ENCODE measurements at regions not wholly inside any gene's neighbourhood (a gene's known extent, or its start where the extent isn't known, plus 50 kb on each side); places are given as distances from the start of the nearest gene placed in this dataset.

- H3K9me3 ChIP-seq (ENCODE audit: control insufficient read depth, low read length), result no peaks in the 10 kb centered on the region
- DNase-seq (no peak), ATAC-seq (ENCODE audit: low FRiP score) (no peak)
- H3K27me3 ChIP-seq (ENCODE audit: control insufficient read depth in 1 of 2, insufficient read depth in 2 of 2, low read length in 1 of 2), result peaks cover 0 to 2% of the 10 kb centered on the region in 2 donors
- intact Hi-C loops (cut with DNase I), result no loop called here
- no peaks in the 10 kb centered on the region for H3K36me3 ChIP-seq (ENCODE audit: control insufficient read depth in 1 of 2, insufficient read depth in 2 of 2, low read length in 1 of 2)
- H3K4me3 ChIP-seq (ENCODE audit: low read length in 2 of 2), result no peak overlapping the region
- no peak overlapping the region for H3K27ac ChIP-seq (ENCODE audit: low read depth in 1 of 2, low read length in 2 of 2)
- H3K4me1 ChIP-seq (ENCODE audit: control insufficient read depth in 1 of 2, insufficient read depth in 2 of 2, low read length in 2 of 2), result no peaks in the 10 kb centered on the region
Observed at GRCh38 chr1:163877016-163877415, 555.3 kb downstream of the NUF2 start.

GRCh38 chr1:163885510-163885909 is 563.8 kb downstream of the NUF2 start:
- Histone ChIP-seq H3K4me3 (ENCODE audit: low read length in 2 of 2) (no peak overlapping the region), H3K4me1 (ENCODE audit: control insufficient read depth in 1 of 2, insufficient read depth in 2 of 2, low read length in 2 of 2) (no peaks in the 10 kb centered on the region), H3K9me3 (ENCODE audit: control insufficient read depth, low read length) (no peaks in the 10 kb centered on the region), H3K27ac (ENCODE audit: low read depth in 1 of 2, low read length in 2 of 2) (no peak overlapping the region), H3K36me3 (ENCODE audit: control insufficient read depth in 1 of 2, insufficient read depth in 2 of 2, low read length in 1 of 2) (no peaks in the 10 kb centered on the region), H3K27me3 (ENCODE audit: control insufficient read depth in 1 of 2, insufficient read depth in 2 of 2, low read length in 1 of 2) (no peaks in the 10 kb centered on the region)
- no peak for ATAC-seq (ENCODE audit: low FRiP score)
- DNase-seq, result no peak
- 88 to 93% methylated on average over 8 of the region's 8 CpGs for WGBS, 2 donors
- intact Hi-C loops (cut with DNase I), result no loop called here

- ATAC-seq (ENCODE audit: low FRiP score), result no peak
Observed at GRCh38 chr1:163896001-163896400, 574.2 kb downstream of the NUF2 start.

GRCh38 chr1:163897412-163898155 is 575.8 kb downstream of the NUF2 start:
- Histone ChIP-seq H3K27me3 (ENCODE audit: control insufficient read depth in 1 of 2, insufficient read depth in 2 of 2, low read length in 1 of 2) (no peaks in the 10 kb centered on the region), H3K4me1 (ENCODE audit: control insufficient read depth in 1 of 2, insufficient read depth in 2 of 2, low read length in 2 of 2) (no peaks in the 10 kb centered on the region), H3K4me3 (ENCODE audit: low read length in 2 of 2) (no peak overlapping the region), H3K9me3 (ENCODE audit: control insufficient read depth, low read length) (no peaks in the 10 kb centered on the region), H3K27ac (ENCODE audit: low read depth in 1 of 2, low read length in 2 of 2) (no peak overlapping the region), H3K36me3 (ENCODE audit: control insufficient read depth in 1 of 2, insufficient read depth in 2 of 2, low read length in 1 of 2) (no peaks in the 10 kb centered on the region)
- 67 to 71% methylated on average over 5 of the region's 5 CpGs for WGBS, 2 donors
- DNase-seq (peak in 1 of 2 donors; percentile 53), ATAC-seq (ENCODE audit: low FRiP score) (peak; percentile 76)
- intact Hi-C loops (cut with DNase I), result no loop called here

More at GRCh38 chr1:163896001-163896400, 574.2 kb downstream of the NUF2 start:
- Histone ChIP-seq H3K4me3 (ENCODE audit: low read length in 2 of 2) (no peak overlapping the region), H3K36me3 (ENCODE audit: control insufficient read depth in 1 of 2, insufficient read depth in 2 of 2, low read length in 1 of 2) (no peaks in the 10 kb centered on the region), H3K9me3 (ENCODE audit: control insufficient read depth, low read length) (no peaks in the 10 kb centered on the region), H3K4me1 (ENCODE audit: control insufficient read depth in 1 of 2, insufficient read depth in 2 of 2, low read length in 2 of 2) (no peaks in the 10 kb centered on the region), H3K27ac (ENCODE audit: low read depth in 1 of 2, low read length in 2 of 2) (no peak overlapping the region), H3K27me3 (ENCODE audit: control insufficient read depth in 1 of 2, insufficient read depth in 2 of 2, low read length in 1 of 2) (no peaks in the 10 kb centered on the region)
- no peak for DNase-seq
- intact Hi-C loops (cut with DNase I), result no loop called here
- 49 to 63% methylated on average over 1 of the region's 1 CpG for WGBS, 2 donors

GRCh38 chr1:163906283-163906682 is 584.5 kb downstream of the NUF2 start:
- Histone ChIP-seq H3K36me3 (ENCODE audit: control insufficient read depth in 1 of 2, insufficient read depth in 2 of 2, low read length in 1 of 2) (no peaks in the 10 kb centered on the region), H3K27ac (ENCODE audit: low read depth in 1 of 2, low read length in 2 of 2) (no peak overlapping the region), H3K27me3 (ENCODE audit: control insufficient read depth in 1 of 2, insufficient read depth in 2 of 2, low read length in 1 of 2) (no peaks in the 10 kb centered on the region), H3K9me3 (ENCODE audit: control insufficient read depth, low read length) (peaks cover 1% of the 10 kb centered on the region), H3K4me3 (ENCODE audit: low read length in 2 of 2) (no peak overlapping the region), H3K4me1 (ENCODE audit: control insufficient read depth in 1 of 2, insufficient read depth in 2 of 2, low read length in 2 of 2) (no peaks in the 10 kb centered on the region)
- DNase-seq (no peak), ATAC-seq (ENCODE audit: low FRiP score) (no peak)
- intact Hi-C loops (cut with DNase I), result no loop called here

- intact Hi-C loops (cut with DNase I), result no loop called here
- H3K4me1 ChIP-seq (ENCODE audit: control insufficient read depth in 1 of 2, insufficient read depth in 2 of 2, low read length in 2 of 2), result no peaks in the 10 kb centered on the region
- H3K36me3 ChIP-seq (ENCODE audit: control insufficient read depth in 1 of 2, insufficient read depth in 2 of 2, low read length in 1 of 2), result no peaks in the 10 kb centered on the region
- 51 to 64% methylated on average over 4 of the region's 4 CpGs for WGBS, 2 donors
- DNase-seq (no peak), ATAC-seq (ENCODE audit: low FRiP score) (no peak)
- no peak overlapping the region for H3K27ac ChIP-seq (ENCODE audit: low read depth in 1 of 2, low read length in 2 of 2)
- H3K9me3 ChIP-seq (ENCODE audit: control insufficient read depth, low read length), result peaks cover 4% of the 10 kb centered on the region
- no peak overlapping the region for H3K4me3 ChIP-seq (ENCODE audit: low read length in 2 of 2)
- no peaks in the 10 kb centered on the region for H3K27me3 ChIP-seq (ENCODE audit: control insufficient read depth in 1 of 2, insufficient read depth in 2 of 2, low read length in 1 of 2)
Observed at GRCh38 chr1:163912170-163912884, 590.6 kb downstream of the NUF2 start.

GRCh38 chr1:163914785-163915413 is 593.1 kb downstream of the NUF2 start:
- no peaks in the 10 kb centered on the region for H3K36me3 ChIP-seq (ENCODE audit: control insufficient read depth in 1 of 2, insufficient read depth in 2 of 2, low read length in 1 of 2)
- H3K9me3 ChIP-seq (ENCODE audit: control insufficient read depth, low read length), result peaks cover 4% of the 10 kb centered on the region
- intact Hi-C loops (cut with DNase I), result no loop called here
- DNase-seq (no peak), ATAC-seq (ENCODE audit: low FRiP score) (no peak)
- no peak overlapping the region for H3K27ac ChIP-seq (ENCODE audit: low read depth in 1 of 2, low read length in 2 of 2)
- no peak overlapping the region for H3K4me3 ChIP-seq (ENCODE audit: low read length in 2 of 2)
- no peaks in the 10 kb centered on the region for H3K27me3 ChIP-seq (ENCODE audit: control insufficient read depth in 1 of 2, insufficient read depth in 2 of 2, low read length in 1 of 2)
- no peaks in the 10 kb centered on the region for H3K4me1 ChIP-seq (ENCODE audit: control insufficient read depth in 1 of 2, insufficient read depth in 2 of 2, low read length in 2 of 2)

GRCh38 chr1:163922743-163923201 is 601.0 kb downstream of the NUF2 start:
- H3K4me1 ChIP-seq (ENCODE audit: control insufficient read depth in 1 of 2, insufficient read depth in 2 of 2, low read length in 2 of 2), result no peaks in the 10 kb centered on the region
- ATAC-seq (ENCODE audit: low FRiP score) (no peak), DNase-seq (no peak)
- no peaks in the 10 kb centered on the region for H3K36me3 ChIP-seq (ENCODE audit: control insufficient read depth in 1 of 2, insufficient read depth in 2 of 2, low read length in 1 of 2)
- no peaks in the 10 kb centered on the region for H3K9me3 ChIP-seq (ENCODE audit: control insufficient read depth, low read length)
- no peaks in the 10 kb centered on the region for H3K27me3 ChIP-seq (ENCODE audit: control insufficient read depth in 1 of 2, insufficient read depth in 2 of 2, low read length in 1 of 2)
- H3K27ac ChIP-seq (ENCODE audit: low read depth in 1 of 2, low read length in 2 of 2), result no peak overlapping the region
- intact Hi-C loops (cut with DNase I), result no loop called here
- no peak overlapping the region for H3K4me3 ChIP-seq (ENCODE audit: low read length in 2 of 2)

GRCh38 chr1:163924041-163924440 is 602.3 kb downstream of the NUF2 start:
- ATAC-seq (ENCODE audit: low FRiP score) (no peak), DNase-seq (no peak)
- Histone ChIP-seq H3K4me1 (ENCODE audit: control insufficient read depth in 1 of 2, insufficient read depth in 2 of 2, low read length in 2 of 2) (no peaks in the 10 kb centered on the region), H3K9me3 (ENCODE audit: control insufficient read depth, low read length) (no peaks in the 10 kb centered on the region), H3K27ac (ENCODE audit: low read depth in 1 of 2, low read length in 2 of 2) (no peak overlapping the region), H3K4me3 (ENCODE audit: low read length in 2 of 2) (no peak overlapping the region), H3K27me3 (ENCODE audit: control insufficient read depth in 1 of 2, insufficient read depth in 2 of 2, low read length in 1 of 2) (no peaks in the 10 kb centered on the region), H3K36me3 (ENCODE audit: control insufficient read depth in 1 of 2, insufficient read depth in 2 of 2, low read length in 1 of 2) (no peaks in the 10 kb centered on the region)
- WGBS, 2 donors, result 95% methylated on average over 3 of the region's 3 CpGs
- intact Hi-C loops (cut with DNase I), result no loop called here
